ENCODE measurements at regions not wholly inside any gene's neighbourhood (a gene's known extent, or its start where the extent isn't known, plus 50 kb on each side); places are given as distances from the start of the nearest gene placed in this dataset.

DNA sequence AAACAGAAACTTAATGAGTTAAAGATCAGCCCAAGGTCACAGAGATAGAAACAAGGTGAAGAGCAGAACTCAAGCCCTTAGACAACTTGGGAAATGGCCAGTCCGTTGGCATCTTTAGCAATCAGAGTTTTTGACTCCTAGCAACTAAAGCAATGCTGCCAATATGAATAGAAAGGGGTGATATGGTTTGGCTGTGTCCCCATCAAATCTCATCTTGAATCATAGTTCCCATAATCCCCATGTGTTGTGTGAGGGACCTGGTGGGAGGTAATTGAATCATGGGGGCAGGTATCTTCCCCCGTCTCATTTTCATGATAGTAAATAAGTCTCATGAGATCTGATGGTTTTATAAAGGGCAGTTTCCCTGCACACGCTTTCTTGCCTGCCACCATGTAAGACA, 170.2 kb downstream of the DDX1 start:
- H3K4me3 ChIP-seq (ENCODE audit: control insufficient read depth, low read depth, low read length), result no peak overlapping the region
- DNase-seq (ENCODE audit: low read depth), result no peak
- TF ChIP-seq, protein P1, sequence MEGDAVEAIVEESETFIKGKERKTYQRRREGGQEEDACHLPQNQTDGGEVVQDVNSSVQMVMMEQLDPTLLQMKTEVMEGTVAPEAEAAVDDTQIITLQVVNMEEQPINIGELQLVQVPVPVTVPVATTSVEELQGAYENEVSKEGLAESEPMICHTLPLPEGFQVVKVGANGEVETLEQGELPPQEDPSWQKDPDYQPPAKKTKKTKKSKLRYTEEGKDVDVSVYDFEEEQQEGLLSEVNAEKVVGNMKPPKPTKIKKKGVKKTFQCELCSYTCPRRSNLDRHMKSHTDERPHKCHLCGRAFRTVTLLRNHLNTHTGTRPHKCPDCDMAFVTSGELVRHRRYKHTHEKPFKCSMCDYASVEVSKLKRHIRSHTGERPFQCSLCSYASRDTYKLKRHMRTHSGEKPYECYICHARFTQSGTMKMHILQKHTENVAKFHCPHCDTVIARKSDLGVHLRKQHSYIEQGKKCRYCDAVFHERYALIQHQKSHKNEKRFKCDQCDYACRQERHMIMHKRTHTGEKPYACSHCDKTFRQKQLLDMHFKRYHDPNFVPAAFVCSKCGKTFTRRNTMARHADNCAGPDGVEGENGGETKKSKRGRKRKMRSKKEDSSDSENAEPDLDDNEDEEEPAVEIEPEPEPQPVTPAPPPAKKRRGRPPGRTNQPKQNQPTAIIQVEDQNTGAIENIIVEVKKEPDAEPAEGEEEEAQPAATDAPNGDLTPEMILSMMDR (conservative IDR thresholded peaks at IDR 0.05; ENCODE audit: control insufficient read depth, insufficient read depth, low read depth, low read length), result no peak

DNA sequence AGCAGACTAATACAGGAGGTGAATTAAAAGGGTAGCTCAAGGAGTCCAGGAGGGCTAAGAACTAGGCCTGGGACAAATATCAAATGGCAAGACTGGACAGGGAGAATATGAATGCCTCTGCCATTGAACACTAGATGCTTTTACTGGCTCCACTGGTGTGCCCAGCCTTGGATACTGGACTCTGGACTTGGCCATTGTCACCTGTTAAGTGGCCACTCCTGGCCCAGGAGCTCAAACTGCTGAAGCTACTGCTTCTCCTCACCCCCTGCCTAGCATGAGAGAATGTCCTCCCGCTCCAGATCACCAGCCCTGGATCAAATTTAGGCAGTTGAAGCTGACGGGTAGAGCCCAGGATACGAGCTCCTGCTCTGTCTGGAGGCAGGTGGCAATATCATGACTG, 170.8 kb downstream of the DDX1 start:
- H3K4me3 ChIP-seq (ENCODE audit: control insufficient read depth, low read depth, low read length), result no peak overlapping the region
- TF ChIP-seq, protein P1 (conservative IDR thresholded peaks at IDR 0.05; ENCODE audit: control insufficient read depth, insufficient read depth, low read depth, low read length), result no peak
- no peak for DNase-seq (ENCODE audit: low read depth)

DNA sequence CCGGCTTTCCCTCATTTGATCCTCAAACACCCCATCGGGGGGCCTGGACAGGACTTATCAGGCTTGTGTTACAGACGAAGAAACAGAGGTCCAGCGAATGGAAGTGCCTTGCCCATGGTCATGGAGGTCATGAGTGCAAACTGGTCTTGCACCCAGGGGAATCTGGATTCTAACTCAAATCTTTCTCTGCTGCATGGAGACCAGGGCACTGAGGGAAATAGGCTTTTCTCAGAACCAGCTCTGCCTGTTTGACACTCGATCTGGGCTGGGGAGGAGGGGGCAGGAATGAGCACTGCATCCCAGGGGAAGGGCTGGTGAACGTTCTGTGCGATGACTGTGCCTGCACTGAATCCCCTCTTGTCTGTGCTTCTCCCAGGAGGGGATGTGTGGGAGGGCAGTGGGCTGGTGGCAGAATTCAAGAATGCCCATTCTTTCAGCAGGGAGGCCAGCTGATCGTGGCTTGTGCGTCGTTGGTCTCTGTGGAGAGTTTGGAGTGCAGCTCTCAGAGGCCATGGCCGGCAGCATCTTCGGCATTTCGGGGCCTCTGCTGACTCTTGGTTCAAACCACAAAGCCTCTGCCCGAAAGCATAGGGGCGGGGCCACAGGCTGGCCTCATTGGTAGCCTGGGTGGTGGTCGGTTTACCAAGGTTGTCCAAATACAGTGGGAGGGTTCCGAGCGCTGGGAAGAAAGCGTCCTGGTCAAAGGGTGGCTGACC, 171.6 kb downstream of the DDX1 start:
- H3K4me3 ChIP-seq (ENCODE audit: control insufficient read depth, low read depth, low read length), result no peak overlapping the region
- no peak for DNase-seq (ENCODE audit: low read depth)
- TF ChIP-seq, protein P1 (conservative IDR thresholded peaks at IDR 0.05; ENCODE audit: control insufficient read depth, insufficient read depth, low read depth, low read length), result no peak

DNA sequence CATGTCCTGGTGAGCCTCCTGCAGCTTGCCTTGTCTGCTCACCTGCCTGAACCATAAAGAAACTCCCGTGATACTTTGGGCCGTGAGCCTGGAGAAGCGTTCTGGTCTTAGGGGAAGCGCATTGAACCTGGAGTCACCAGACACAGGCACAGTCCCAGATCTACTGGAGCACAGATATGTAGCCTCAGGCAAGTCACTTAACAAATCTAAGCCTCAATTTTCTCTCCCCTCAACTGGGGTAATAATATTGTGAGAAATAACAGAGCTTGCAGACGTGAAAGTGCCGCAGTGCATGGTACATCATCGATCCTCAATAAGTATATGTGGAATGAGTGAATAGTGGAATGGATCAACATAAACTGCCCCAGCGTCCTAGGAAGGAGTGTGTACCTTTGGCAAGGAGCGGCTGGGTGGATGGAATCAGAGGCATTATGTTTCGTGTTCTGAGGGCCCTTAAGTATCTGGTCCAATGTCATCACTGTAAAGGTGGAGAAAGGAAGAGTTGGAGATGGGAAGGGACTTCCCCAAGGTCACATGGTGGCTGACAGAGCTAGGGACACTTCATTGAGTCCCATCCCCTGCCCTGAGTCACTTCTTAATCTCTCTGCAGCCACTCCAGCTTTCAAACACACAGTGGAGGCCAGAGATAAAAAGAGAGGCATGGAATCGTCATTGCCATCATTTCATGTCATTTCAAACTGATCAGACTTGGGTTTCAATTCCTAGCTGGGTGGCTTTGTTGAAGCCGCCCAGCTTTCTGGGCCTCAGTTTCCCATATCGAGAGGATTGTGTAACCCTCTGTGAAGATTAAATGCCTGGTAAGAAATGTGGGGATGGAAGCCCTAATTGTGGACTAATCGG, 172.4 kb downstream of the DDX1 start:
- no peak for DNase-seq (ENCODE audit: low read depth)
- H3K4me3 ChIP-seq (ENCODE audit: control insufficient read depth, low read depth, low read length), result no peak overlapping the region
- TF ChIP-seq, protein P1 (conservative IDR thresholded peaks at IDR 0.05; ENCODE audit: control insufficient read depth, insufficient read depth, low read depth, low read length), result no peak

DNA sequence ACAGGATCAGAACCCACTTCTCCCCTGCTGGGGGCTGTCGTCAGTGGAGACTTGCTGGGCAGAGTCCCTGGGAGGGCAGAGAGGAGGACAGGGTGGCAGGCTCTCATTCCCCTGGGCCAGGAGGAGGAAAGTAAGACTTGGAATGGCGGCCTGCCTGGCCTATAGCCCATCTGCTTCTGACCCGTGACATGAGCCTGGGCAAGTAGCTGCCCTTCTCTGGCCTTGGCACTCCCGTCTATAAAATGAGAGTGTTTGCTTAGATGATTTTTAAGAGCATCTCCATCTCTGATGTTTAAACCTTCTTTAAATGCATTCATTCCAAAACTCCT, 173.0 kb downstream of the DDX1 start:
- H3K4me3 ChIP-seq (ENCODE audit: control insufficient read depth, low read depth, low read length), result no peak overlapping the region
- TF ChIP-seq, protein P1 (conservative IDR thresholded peaks at IDR 0.05; ENCODE audit: control insufficient read depth, insufficient read depth, low read depth, low read length), result no peak
- no peak for DNase-seq (ENCODE audit: low read depth)

DNA sequence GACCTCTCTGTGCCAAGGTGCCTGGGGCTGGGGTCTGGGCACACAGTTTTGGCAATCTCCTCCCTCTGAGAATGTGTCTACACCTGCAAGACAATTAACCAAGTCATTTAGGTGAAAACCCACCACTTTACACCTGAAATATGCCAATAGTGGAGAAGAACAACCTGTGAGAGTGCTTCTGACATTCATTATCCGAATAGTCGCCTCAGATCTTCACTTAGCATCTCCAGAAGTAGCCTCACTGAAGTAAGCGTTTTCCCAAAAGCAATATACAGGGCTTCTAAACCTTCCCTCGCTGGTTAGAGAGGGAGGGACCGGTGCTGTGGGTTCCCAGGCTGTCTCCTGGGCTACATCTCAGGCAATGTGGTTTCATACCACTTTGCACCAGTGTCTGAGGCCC, 173.5 kb downstream of the DDX1 start:
- no peak overlapping the region for H3K4me3 ChIP-seq (ENCODE audit: control insufficient read depth, low read depth, low read length)
- TF ChIP-seq, protein P1 (conservative IDR thresholded peaks at IDR 0.05; ENCODE audit: control insufficient read depth, insufficient read depth, low read depth, low read length), result no peak
- DNase-seq (ENCODE audit: low read depth), result no peak
